ENCODE measurements at regions not wholly inside any gene's neighbourhood (a gene's known extent, or its start where the extent isn't known, plus 50 kb on each side); places are given as distances from the start of the nearest gene placed in this dataset.

GRCh38 chr1:88462096-88462487 is 222.0 kb upstream of the PKN2 start:
- H3K4me3 ChIP-seq (ENCODE audit: low read depth, poor library complexity, severe bottlenecking) = no peak overlapping the region
- no peak for DNase-seq (ENCODE audit: low spot score in 2 of 2)
- intact Hi-C loops (cut with DNase I; ENCODE audit: low total_unique reads) = no loop called here
- TF ChIP-seq POLR2A (IDR thresholded peaks at IDR 0.05) (no peak), CTCF (IDR thresholded peaks at IDR 0.05) (no peak)
- WGBS, 2 donors = 21 to 25% methylated on average over 6 of the region's 6 CpGs

- intact Hi-C loops (cut with DNase I; ENCODE audit: low total_unique reads) = no loop called here
- DNase-seq (ENCODE audit: low spot score in 2 of 2) = no peak
- TF ChIP-seq POLR2A (IDR thresholded peaks at IDR 0.05) (no peak), CTCF (IDR thresholded peaks at IDR 0.05) (no peak)
- WGBS, 2 donors = 6 to 9% methylated on average over 30 to 38 of the region's 69 CpGs
- peak overlapping the region; percentile 19 for H3K4me3 ChIP-seq (ENCODE audit: low read depth, poor library complexity, severe bottlenecking)
These were observed 221.4 kb upstream of the PKN2 start for GRCh38 chr1:88462488-88463261.

GRCh38 chr1:88463401-88463985 is 220.6 kb upstream of the PKN2 start:
- H3K4me3 ChIP-seq (ENCODE audit: low read depth, poor library complexity, severe bottlenecking) = no peak overlapping the region
- DNase-seq (ENCODE audit: low spot score in 2 of 2) = no peak
- WGBS, 2 donors = 79 to 80% methylated on average over 7 of the region's 7 CpGs
- TF ChIP-seq POLR2A (IDR thresholded peaks at IDR 0.05) = no peak
- no peak for TF ChIP-seq CTCF (IDR thresholded peaks at IDR 0.05)
- intact Hi-C loops (cut with DNase I; ENCODE audit: low total_unique reads) = no loop called here

GRCh38 chr1:88466011-88466410 is 218.1 kb upstream of the PKN2 start:
- TF ChIP-seq POLR2A (IDR thresholded peaks at IDR 0.05) (no peak), CTCF (IDR thresholded peaks at IDR 0.05) (no peak)
- 75 to 79% methylated on average over 4 of the region's 4 CpGs for WGBS, 2 donors
- intact Hi-C loops (cut with DNase I; ENCODE audit: low total_unique reads) = no loop called here
- no peak for DNase-seq (ENCODE audit: low spot score in 2 of 2)
- no peak overlapping the region for H3K4me3 ChIP-seq (ENCODE audit: low read depth, poor library complexity, severe bottlenecking)

- 94 to 96% methylated on average over 23 to 55 of the region's 55 CpGs for WGBS, 2 donors
- intact Hi-C loops (cut with DNase I; ENCODE audit: low total_unique reads) = no loop called here
- no peak for DNase-seq (ENCODE audit: low spot score in 2 of 2)
These were observed 217.0 kb upstream of the PKN2 start for GRCh38 chr1:88466899-88467580.

More at GRCh38 chr1:88466899-88467580, 217.0 kb upstream of the PKN2 start:
- H3K4me3 ChIP-seq (ENCODE audit: low read depth, poor library complexity, severe bottlenecking) = no peak overlapping the region
- TF ChIP-seq CTCF (IDR thresholded peaks at IDR 0.05) (no peak), POLR2A (IDR thresholded peaks at IDR 0.05) (no peak)

All from lower leg skin (tissue), 4 donors.